ENCODE measurements at regions not wholly inside any gene's neighbourhood (a gene's known extent, or its start where the extent isn't known, plus 50 kb on each side); places are given as distances from the start of the nearest gene placed in this dataset.

GRCh38 chr6:93584300-93584699, 164.9 kb upstream of the EPHA7 start:
- no peak for DNase-seq (ENCODE audit: extremely low read depth, low read depth, low spot score)

GRCh38 chr6:93581371-93581770, 162.0 kb upstream of the EPHA7 start:
- no peak for DNase-seq (ENCODE audit: extremely low read depth, low read depth, low spot score)

- DNase-seq (ENCODE audit: extremely low read depth, low read depth, low spot score): no peak
Observed at GRCh38 chr6:93580446-93580845, 161.1 kb upstream of the EPHA7 start.

GRCh38 chr6:93575495-93576267, 156.3 kb upstream of the EPHA7 start:
- no peak for DNase-seq (ENCODE audit: extremely low read depth, low read depth, low spot score)

- DNase-seq (ENCODE audit: extremely low read depth, low read depth, low spot score): no peak
Observed at GRCh38 chr6:93574299-93574698, 154.9 kb upstream of the EPHA7 start.

- no peak for DNase-seq (ENCODE audit: extremely low read depth, low read depth, low spot score)
Observed at GRCh38 chr6:93571346-93571745, 152.0 kb upstream of the EPHA7 start.

- no peak for DNase-seq (ENCODE audit: extremely low read depth, low read depth, low spot score)
Observed at GRCh38 chr6:93568169-93568568, 148.8 kb upstream of the EPHA7 start.

- DNase-seq (ENCODE audit: extremely low read depth, low read depth, low spot score): no peak
Observed at GRCh38 chr6:93567164-93567563, 147.8 kb upstream of the EPHA7 start.

GRCh38 chr6:93566285-93566684, 146.9 kb upstream of the EPHA7 start:
- no peak for DNase-seq (ENCODE audit: extremely low read depth, low read depth, low spot score)

- no peak for DNase-seq (ENCODE audit: extremely low read depth, low read depth, low spot score)
Observed at GRCh38 chr6:93562582-93562981, 143.2 kb upstream of the EPHA7 start.

GRCh38 chr6:93555292-93555691, 135.9 kb upstream of the EPHA7 start:
- DNase-seq (ENCODE audit: extremely low read depth, low read depth, low spot score): no peak

- DNase-seq (ENCODE audit: extremely low read depth, low read depth, low spot score): no peak
Observed at GRCh38 chr6:93554018-93554417, 134.7 kb upstream of the EPHA7 start.

- DNase-seq (ENCODE audit: extremely low read depth, low read depth, low spot score): no peak
Observed at GRCh38 chr6:93550551-93551276, 131.4 kb upstream of the EPHA7 start.

- no peak for DNase-seq (ENCODE audit: extremely low read depth, low read depth, low spot score)
Observed at GRCh38 chr6:93549868-93550267, 130.5 kb upstream of the EPHA7 start.

- no peak for DNase-seq (ENCODE audit: extremely low read depth, low read depth, low spot score)
Observed at GRCh38 chr6:93524671-93525451, 105.5 kb upstream of the EPHA7 start.

GRCh38 chr6:93523365-93523764, 104.0 kb upstream of the EPHA7 start:
- DNase-seq (ENCODE audit: extremely low read depth, low read depth, low spot score): no peak

GRCh38 chr6:93516441-93516840, 97.1 kb upstream of the EPHA7 start:
- no peak for DNase-seq (ENCODE audit: extremely low read depth, low read depth, low spot score)

- DNase-seq (ENCODE audit: extremely low read depth, low read depth, low spot score): no peak
Observed at GRCh38 chr6:93515736-93516135, 96.4 kb upstream of the EPHA7 start.

GRCh38 chr6:93498713-93499112, 79.4 kb upstream of the EPHA7 start:
- no peak for DNase-seq (ENCODE audit: extremely low read depth, low read depth, low spot score)

- no peak for DNase-seq (ENCODE audit: extremely low read depth, low read depth, low spot score)
Observed at GRCh38 chr6:93496548-93496947, 77.2 kb upstream of the EPHA7 start.

- no peak for DNase-seq (ENCODE audit: extremely low read depth, low read depth, low spot score)
Observed at GRCh38 chr6:93494057-93494456, 74.7 kb upstream of the EPHA7 start.

Measured in glomerular endothelial cell (primary cell).